ENCODE measurements at regions not wholly inside any gene's neighbourhood (a gene's known extent, or its start where the extent isn't known, plus 50 kb on each side); places are given as distances from the start of the nearest gene placed in this dataset.
"Not testable (repeated sequence)": the region's sequence is repeated elsewhere in the genome, so short reads cannot be mapped to it uniquely, and the experiment has no call there.

DNA sequence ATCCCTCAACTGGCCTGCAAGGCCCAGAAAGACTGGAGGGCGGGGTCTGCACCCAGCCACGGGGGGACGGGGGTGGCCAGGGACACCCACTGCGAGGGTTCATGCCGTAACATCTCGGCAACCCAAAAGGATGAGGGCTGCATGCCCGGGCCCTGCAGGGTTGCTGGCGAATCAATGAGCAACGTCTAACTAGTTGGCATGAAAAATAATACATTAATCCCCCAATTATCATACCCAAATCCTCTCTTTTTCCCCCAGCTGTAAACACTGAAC is 232.2 kb downstream of the TUBA3C start:
- DNase-seq = no peak
- no peak for ATAC-seq

DNA sequence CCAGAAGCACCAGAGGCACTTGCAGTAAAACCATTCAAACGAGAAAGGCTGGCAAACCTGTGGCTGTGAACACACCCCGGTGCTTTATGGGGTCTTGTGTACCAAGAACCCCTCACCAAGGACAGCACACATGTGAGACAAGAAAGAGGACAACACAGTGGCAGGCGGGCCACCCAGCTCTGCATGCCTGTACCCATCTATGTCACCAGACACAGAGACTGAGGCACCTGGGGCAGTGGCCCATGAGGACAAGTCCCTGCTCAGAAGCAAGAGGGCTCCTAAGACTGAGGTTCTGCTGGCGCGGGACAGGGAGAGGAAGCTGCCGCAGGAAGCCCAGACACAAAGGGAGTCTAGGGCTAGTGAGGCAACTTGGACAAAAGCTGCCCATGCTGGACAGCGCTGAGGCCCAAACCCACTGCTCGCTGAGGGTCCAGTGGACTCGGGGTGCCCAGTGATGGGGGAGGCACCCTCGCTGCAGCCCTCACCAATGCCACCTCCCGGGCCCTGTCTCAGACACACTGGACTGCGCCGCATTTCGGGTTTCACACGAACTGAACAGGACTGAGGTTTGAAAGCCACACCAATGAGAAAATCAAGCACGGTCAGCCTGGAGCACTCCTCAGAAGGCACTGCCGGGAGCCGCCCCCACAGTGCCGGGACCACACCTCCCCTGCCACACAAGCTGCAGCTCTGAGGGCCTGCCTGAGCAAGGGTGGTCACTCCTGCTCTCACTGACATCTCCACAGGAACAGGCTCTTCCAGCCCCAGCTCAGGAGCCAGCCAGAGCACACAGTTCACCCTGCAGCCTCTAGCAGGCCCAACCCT is 232.7 kb downstream of the TUBA3C start:
- DNase-seq (no peak), ATAC-seq (no peak)

DNA sequence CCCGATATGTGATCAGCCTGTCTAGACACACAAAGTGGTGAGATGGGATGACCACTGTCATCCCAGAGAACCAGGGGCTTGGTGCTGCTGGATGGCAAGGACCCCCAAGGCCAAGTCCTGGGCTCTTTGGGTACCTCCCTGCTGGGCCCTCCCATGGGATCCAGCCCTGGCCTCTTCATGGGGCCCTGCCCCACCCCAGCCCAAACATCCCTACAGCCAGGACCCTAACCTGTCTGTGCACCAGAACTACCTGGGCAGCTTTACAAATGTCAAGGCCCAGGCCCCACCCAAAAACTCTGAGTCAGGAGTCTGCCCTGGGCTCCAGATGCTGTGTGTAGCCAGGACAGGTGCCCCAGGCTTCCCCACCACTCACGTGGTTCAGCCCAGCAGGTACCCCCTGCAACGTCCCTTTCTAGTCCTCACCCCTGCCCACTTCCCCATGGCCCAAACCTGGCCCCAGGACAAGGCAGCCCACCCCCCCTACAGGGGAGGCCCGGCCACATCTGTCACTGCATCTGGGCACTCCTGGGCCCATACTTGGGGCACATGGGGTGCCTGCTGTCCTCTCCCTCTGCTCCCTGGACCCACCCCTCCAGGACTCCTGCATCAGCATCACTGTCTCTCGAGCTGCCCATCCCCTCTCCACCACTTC is 233.5 kb downstream of the TUBA3C start:
- ATAC-seq (no peak), DNase-seq (no peak)

DNA sequence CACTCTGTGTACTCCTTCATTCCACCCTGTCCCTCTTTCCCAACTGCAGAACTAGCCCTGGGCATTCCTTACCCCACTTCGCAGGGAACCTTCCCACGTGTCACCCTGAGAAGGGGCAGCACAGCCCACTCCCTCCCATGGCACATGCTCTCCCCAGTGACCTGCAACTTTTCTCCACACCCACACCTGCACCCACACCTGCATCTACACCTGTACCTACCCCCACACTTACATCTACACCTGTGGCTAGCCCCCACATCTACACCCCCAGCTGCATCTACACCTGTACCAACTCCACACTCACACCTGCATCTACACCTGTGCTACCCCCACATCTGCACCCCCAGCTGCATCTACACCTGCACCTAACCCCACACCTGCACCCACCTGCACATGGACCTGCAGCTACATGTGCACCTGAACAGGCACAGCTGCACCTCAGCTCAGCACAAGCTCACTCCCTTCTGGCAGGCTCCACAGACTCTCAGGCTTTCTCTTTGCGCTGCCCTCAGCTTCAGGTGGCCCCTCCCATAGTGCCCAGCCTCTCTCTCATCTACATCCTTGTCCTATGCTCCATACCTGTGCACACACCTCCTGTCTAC is 234.1 kb downstream of the TUBA3C start:
- DNase-seq (no peak), ATAC-seq (no peak)

DNA sequence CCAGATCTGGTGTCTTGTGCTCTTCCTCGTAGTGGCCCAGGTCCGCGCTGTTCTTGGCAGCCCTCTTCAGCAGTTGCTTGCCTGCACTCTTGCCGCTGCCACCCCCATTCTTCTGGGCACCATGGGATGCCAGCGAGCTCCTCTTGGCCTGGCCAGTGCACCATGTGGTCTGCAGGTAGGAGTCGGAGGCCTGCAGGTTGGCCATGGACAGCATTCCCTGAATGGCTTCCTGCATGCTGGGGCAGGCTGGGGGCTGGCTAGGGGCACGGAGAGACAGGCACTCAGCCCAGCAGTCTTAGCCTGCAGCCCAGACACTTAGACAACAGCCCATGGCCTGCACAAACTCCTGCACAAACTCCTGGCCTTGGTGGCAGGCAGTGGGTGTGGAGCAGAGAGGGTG is 234.9 kb downstream of the TUBA3C start:
- ATAC-seq = no peak
- no peak for DNase-seq

DNA sequence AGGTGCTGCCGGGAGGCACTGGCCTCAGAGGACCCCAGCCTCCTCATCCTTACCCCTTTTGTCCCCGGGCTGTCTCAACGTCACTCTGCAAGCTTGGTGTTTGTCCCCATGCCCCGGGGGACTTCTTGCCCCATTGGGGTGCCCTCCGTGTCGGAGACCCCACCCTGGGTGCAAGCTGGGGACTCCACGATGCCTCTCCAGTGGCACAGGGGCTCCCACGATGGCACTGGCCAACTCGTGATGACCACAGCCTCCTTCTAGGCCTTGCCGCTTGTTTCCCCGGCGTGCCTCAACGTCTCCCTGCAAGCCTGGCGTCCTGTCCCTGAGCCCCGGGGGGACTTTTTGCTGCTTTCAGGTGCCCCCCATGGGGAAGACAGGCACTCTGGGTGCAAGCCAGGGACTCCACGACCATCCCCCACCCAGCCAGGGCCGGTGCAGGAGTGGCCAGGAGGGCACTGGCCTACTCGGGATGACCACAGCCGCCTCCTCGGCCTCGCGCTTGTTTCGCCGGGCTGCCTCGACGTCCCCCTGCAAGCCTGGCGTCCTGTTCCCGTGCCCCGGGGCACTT is 237.0 kb downstream of the TUBA3C start:
- DNase-seq (no peak), ATAC-seq (no peak)

DNA sequence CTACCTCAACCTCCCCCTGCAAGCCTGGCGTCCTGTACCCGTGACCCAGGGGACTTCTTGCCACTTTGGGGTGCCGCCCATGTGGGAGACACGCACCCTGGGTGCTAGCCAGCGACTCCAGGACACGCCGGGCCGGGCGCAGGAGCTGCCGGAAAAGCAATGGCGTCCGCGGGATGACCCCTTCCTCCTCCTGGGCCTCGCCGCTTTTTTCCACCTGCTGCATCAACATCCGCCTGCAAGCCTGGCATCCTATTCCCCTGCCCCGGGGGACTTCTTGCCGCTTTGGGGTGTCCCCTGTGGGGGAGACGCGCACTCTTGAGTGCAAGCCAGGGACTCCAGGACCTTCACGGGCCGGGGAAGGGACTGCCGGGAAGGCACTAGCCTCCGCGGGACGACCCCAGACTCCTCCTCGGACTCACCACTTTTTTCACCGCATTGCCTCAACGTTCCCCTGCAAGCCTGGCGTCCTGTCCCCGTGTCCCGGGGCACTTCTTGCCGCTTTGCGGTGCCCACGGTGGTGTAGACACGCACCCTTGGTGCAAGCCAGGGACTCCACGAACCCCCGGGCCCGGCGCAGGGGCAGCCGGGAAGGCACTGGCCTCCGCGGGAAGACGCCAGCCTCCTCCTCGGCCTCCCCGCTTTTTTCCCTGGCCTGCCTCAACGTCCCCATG is 237.8 kb downstream of the TUBA3C start:
- DNase-seq (no peak), ATAC-seq (no peak)

DNA sequence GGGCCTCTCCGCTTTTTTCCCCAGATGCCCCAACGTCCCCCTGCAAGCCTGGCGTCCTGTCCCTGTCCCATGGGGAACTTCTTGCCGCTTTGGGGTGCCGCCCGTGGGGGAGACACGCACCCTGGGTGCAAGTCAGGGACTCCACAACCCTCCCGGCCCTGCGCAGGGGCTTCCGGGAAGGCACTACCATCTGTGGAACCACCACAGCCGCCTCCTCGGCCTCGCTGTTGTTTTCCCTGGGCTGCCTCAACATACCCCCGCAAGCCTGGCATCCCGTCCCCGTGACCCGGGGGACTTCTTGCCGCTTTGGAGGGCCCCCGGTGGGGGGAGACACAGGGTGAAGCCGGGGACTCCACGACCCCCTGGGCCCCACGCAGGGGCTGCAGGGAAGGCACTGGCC is 238.4 kb downstream of the TUBA3C start:
- no peak for ATAC-seq
- DNase-seq = no peak

DNA sequence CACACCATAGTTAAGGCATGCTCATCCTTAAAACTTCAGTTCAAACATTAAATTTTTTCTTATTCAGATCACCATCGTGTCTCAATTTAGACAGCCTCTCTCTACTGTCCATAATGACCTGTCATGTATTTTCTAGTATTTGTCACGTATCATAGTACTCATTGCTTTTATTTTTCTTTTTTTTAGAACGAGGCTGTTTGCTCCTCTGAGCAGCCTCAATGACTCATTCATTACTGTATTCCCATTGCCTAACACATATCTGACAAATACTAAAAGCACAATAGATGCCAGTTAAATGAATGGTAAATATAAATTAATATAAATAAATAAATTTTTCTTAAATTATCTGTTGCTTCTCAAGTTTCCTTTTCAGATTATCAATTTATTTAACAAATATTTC is 245.5 kb downstream of the TUBA3C start:
- ATAC-seq (no peak), DNase-seq (no peak)

DNA sequence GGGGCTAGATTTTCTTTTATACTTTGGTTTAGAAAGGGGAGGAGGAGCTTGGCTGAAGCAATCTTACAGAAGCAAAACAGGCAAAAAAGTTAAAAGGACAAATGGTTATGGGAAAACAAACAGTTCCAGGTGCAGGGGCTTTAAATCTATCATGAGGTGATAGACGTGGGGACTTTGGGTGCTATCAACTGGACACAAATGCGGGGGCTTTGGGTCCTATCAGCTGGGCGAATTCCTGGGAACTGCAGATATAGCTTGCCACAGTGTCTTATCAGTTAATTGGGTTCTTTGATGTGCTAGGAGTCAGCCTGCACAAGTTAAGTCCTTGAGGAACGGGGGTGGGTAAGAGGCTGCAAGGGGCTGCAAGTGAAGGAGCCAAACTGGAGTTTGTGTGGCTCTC is 260.6 kb downstream of the TUBA3C start:
- DNase-seq = no peak
- ATAC-seq = no peak

DNA sequence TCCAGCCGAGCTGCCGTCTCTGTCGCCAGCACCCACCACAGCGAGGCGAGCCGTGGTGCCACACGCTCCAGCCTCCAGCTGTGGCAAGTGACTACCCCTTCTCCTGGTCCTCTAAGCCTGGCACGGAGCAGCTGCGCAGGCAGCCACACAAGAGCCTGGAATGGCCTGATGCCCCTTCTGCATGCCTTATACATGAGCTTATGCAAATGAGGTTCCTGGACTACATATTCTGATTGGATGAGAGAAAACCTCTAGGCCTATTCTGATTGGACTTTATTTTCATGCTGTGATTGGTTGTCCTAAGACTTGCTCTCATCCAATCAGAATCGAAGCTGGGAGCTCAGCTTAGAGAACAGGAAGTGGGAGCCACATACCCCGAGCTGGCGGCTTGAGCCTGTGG is 276.5 kb downstream of the TUBA3C start:
- ATAC-seq, DNase-seq: not testable (repeated sequence)

DNA sequence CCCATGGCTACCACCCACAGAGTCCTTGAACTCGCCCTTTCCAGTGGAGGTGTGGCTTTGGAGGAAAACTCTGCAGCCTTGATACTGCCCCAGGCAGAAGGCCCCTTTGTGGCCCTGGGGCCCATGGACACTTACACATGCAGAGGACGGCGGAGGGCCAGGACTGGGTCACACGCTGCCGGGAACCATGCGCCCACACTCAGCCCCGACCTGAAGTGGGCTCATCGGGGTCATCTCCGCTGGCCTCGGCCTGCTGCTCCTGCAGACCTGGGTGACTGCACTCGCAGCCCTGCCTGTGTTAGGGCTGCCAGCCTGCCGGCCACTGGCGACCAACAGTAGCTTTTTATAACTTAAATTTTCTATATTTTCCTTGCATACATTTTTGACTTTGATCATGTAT is 286.2 kb downstream of the TUBA3C start:
- DNase-seq, ATAC-seq: not testable (repeated sequence)

DNA sequence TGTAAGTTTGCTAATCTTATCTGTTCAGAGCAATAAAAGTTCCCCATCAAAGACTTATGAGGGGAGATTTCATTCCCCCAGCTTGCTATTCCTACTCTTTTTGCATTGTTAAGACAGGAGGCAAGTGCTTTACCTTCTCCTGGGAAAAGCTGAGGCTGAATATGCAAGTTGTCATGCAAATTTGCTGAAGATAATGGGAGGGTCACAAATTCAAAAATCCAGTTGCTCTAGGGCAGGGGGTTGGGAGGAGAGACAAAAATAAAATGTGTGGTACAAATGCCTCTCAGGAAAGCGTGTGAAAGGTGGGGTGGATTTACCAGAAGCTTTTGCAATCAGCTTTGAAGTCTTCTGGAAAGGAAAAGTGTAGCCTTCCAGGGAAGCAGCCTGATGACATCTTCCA is 290.4 kb downstream of the TUBA3C start:
- DNase-seq, ATAC-seq: not testable (repeated sequence)

DNA sequence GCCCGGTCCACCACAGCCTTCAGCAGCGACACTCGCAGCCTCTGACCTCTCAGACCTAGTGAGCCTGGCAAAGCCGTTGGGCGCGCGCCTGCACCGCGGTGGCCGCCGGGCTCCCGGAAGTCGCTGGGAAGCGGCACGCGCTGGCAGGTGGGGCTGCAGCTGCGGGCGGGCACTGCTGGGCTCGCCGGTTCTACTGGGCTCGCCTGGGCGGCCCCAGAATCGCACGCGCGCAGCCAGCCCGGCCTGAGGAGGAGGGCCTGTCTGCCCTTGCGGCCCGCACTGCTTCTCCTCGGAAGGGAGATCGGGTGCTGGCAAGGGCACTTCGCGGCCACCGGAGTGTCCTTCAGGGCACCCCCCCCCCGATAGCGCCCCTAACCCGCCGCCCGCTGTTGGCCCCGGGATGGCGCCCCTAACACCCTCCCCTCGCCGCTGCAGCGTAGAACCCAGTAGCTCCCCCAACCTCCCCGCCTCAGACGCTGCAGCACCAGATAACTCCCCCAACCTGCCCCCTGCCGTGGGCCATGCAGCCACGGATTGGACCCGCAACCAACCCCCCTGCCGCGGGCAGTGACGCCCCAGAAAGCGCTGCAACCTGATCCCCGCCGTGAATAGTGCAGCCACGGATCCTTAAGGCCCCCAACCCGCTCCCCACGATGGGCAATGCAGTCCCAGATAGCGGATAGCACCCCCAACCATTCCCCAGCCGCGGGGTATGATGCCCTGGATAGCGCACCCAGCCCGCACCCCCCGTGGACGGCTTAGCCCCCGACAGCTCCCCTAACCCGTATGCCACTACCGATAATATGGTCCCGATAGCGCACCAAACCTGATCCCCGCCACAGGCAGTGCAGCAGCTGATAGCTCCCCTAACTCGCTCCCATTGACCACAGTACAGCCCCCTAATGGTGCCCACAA is 306.5 kb downstream of the TUBA3C start:
- ATAC-seq, DNase-seq: not testable (repeated sequence)

DNA sequence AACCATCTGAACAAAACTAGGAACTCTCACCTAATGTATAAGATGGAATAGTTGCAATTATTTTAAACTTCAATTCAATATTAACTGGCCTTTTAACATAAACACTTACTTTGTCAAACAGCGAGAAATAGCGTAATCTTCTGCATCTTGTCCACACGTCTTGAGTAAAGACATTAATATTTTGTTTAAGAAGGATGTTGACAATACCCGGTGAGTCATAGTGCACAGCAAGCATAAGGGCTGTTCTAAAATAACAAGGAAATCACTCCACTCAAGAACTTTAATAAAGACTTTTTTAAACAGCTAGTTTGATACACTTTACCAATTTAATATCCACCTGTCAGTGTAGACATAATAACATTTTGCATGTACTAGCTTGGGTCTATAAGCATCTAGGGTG is 311.1 kb downstream of the TUBA3C start:
- not testable (repeated sequence) for DNase-seq, ATAC-seq

DNA sequence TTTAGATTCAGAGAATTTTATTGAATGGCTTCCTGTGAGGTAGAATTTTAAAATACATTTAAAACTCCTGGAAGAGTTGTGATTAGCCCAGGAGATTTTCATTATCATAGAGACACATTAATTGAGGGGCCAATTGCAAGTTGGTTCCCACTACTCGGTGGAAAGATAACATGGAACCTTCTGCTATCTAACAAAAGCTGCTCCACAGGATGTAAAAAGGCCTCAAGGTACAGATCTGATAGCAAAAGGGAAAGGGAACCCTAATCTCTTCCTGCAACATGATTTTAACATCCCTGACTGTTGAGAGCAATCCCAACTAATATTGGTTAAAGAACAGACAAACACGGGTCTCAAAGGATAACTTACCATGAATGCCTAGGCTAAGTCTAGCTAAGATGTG is 312.3 kb downstream of the TUBA3C start:
- not testable (repeated sequence) for ATAC-seq, DNase-seq

DNA sequence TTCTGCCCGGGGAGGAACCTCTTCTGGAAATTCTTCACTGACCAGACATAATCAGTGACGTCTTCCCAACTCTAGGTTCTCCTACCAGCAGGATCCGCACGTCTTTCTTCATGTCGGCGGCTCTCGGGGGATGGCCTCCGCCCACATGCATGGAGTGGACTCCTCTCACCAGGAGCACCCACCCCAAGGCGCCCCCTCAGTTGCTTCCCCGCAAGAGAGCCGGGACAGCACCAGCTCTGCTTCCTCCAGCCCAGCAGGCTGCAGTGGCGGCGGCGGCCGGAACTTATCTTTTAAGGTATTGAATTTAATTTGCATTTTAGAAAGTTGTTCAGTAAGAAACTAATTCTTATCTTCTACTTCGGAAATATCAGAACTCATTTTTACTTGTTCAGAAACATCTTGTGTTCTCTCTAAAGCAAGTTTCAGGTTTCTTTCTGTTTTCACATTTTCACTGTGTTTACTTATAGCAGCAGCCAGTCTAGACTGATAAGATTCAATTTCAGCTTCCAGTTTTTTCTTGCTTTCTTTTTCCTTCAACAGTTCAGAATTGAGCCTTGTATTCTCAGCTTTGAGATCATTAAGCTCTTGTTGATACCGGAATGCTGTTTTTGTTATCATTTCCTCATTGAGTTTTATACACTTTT is 343.5 kb downstream of the TUBA3C start:
- not testable (repeated sequence) for DNase-seq, ATAC-seq

DNA sequence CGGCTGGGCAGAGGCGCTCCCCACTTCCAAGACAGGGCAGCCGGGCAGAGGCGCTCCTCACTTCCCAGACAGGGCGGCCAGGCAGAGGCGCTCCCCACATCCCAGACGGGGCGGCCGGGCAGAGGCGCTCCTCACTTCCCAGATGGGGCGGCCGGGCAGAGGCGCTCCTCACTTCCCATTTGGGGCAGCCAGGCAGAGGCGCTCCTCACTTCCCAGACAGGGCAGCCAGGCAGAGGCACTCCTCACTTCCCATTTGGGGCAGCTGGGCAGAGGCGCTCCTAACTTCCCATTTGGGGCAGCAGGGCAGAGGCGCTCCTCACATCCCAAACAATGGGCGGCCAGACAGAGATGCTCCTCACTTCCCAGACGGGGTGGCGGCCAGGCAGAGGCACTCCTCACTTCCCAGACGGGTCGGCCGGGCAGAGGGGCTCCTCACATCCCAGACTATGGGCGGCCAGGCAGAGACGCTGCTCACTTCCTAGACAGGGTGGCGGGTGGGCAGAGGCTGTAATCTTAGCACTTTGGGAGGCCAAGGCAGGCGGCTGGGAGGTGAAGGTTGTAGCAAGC is 344.4 kb downstream of the TUBA3C start:
- not testable (repeated sequence) for ATAC-seq, DNase-seq

DNA sequence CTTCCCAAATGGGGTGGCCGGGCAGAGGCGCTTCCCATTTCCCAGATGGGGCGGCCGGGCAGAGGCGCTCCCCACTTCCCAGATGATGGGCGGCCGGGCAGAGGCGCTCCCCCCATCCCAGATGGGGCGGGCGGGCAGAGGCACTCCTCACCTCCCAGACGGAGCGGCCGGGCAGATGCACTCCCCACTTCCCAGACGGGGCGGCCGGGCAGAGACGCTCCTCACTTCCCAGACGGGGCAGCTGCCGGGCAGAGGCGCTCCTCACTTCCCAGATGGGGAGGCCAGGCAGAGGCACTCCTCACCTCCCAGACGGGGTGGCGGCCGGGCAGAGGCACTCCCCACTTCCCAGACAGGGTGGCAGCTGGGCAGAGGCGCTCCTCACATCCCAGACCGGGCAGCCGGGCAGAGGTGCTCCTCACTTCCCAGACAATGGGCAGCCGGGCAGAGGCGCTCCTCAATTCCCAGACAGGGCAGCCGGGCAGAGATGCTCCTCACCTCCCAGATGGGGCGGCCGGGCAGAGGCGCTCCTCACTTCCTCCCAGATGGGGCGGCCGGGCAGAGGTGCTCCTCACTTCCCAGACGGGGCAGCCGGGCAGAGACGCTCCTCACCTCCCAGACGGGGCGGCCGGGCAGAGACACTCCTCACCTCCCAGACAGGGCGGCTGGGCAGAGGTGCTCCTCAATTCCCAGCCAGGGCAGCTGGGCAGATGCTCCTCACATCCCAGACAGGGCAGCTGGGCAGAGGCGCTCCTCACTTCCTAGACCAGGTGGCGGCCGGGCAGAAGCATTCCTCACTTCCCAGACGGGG is 345.0 kb downstream of the TUBA3C start:
- not testable (repeated sequence) for DNase-seq, ATAC-seq

DNA sequence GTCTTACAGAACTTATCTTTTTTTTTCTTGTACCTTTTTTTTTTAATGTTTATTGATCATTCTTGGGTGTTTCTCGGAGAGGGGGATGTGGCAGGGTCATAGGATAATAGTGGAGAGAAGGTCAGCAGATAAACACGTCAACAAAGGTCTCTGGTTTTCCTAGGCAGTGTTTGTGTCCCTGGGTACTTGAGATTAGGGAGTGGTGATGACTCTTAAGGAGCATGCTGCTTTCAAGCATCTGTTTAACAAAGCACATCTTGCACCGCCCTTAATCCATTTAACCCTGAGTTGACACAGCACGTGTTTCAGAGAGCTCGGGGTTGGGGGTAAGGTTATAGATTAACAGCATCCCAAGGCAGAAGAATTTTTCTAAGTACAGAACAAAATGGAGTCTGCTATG is 345.9 kb downstream of the TUBA3C start:
- DNase-seq = not testable (repeated sequence)

More for the DNA sequence above, 345.9 kb downstream of the TUBA3C start:
- ATAC-seq = not testable (repeated sequence)

Measured in stimulated activated naive CD8-positive, alpha-beta T cell treated with anti-CD3 and anti-CD28 coated beads, Interleukin-15, Interleukin-2, amounts not matched to agents 100 U/mL and 50 U/mL, for 24 hours (primary cell).